Activated effector memory CD4-positive, alpha-beta T cell treated with Interleukin-2 at 50 U/mL for 16 hours (primary cell): ENCODE measurements at regions not wholly inside any gene's neighbourhood (a gene's known extent, or its start where the extent isn't known, plus 50 kb on each side); places are given as distances from the start of the nearest gene placed in this dataset.

Source experiments
- DNase-seq: peaks from one replicate; pipeline ENCODE4 v3.0.0-alpha.2; 2020

GRCh38 chr2:6704077-6704476 lies 161.6 kb downstream of the CMPK2 start:
- DNase-seq = no peak

GRCh38 chr2:6721395-6721794 lies 144.3 kb downstream of the CMPK2 start:
- no peak for DNase-seq

- DNase-seq = no peak
Observed at GRCh38 chr2:6722574-6722973, 143.1 kb downstream of the CMPK2 start.

DNA sequence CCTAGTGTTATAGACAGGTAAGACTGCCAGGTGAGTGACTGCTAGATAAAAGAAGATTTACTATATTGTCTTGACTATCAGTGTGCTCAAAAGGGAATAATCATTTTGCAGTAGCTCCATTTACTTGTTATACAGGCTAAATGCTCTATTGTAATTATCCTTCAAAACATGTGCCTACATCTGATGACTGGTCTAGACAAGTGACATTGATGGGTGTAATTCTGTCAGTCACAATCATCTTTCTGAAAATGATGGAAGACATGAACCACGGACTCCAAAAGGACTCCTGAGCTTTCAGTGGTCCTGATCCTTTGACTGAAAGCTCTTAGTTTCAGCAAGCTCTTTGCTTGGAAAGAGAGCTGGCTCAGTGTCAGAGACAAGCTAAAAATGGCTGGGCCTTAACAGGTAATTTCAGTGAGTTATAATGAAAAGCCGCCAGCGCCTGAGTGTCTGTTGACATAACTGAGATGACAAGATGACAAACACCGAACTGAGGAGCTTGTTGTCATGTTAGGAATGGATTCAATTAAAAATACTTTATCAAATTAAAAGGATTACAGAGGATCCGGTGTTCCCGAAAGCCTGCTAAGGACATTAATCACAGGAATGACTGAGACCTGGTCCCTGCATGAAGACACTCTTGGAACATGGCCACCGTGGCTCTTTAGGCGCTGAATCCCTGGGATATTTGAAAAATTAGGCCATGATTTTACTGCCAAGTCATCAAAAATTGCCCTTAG lies 141.7 kb downstream of the CMPK2 start:
- DNase-seq = no peak

- DNase-seq = no peak
Observed at GRCh38 chr2:6724605-6725140, 141.0 kb downstream of the CMPK2 start.

DNA sequence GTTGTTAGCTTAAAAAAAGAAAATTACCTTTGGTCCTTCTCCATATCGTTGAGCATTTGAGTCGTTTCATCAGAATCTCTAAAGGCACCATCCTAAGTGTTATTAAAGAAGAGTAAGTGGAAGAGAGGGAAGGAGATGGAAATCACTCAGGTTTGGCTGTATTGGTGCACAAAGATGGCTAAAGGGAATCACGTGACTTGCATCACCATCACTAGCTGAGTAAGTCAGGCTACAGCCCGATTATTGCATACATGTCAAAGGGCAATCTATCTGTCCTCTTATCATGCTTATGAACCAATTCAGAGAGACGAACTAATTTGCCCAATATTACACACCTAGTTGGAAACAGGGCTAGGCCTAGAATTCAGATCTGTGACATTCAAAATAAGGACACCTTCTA lies 137.6 kb downstream of the CMPK2 start:
- DNase-seq = no peak

DNA sequence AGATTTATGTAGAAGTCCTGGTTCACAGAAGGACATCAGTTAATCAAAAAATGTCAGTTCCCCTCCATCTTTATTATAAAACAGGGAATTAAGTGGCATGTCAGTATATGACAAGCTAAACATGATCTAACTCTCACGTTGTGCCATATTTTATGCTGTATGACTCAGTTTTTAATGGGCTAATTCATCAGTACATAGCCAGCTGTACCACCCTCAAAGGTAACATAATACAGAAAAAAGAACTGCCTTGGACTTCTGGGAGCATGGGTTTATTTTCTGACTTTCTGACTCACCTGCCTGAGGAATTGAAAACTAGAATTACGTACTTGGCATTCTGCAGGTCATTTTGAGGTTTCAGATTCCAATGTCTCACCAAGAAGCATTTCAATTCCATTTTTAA lies 135.7 kb downstream of the CMPK2 start:
- no peak for DNase-seq

- DNase-seq = no peak
Observed at GRCh38 chr2:6730649-6731532, 134.8 kb downstream of the CMPK2 start.

- DNase-seq = no peak
Observed at GRCh38 chr2:6739547-6739946, 126.2 kb downstream of the CMPK2 start.

GRCh38 chr2:6741229-6741628 lies 124.5 kb downstream of the CMPK2 start:
- DNase-seq = no peak

- no peak for DNase-seq
Observed at GRCh38 chr2:6744038-6744437, 121.7 kb downstream of the CMPK2 start.

DNA sequence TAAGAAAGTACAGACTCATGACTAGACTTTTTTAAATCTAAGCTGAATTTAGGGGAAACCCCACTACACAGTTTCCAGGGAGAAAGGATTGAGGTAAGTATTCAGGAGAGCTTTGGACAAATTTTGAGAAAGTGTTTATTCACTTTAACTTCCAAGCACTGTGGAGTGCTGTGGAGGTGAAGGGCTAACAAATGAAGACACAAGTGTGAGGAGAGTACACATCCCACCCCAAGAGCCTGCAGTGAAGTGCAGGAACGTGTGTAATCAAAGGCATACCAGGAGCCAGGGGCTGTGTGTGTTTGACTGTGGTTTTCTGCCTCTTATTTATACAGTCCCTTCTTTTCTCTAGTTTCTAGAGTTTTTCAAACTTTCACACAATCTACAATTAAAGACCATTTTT lies 118.3 kb downstream of the CMPK2 start:
- DNase-seq = no peak

DNA sequence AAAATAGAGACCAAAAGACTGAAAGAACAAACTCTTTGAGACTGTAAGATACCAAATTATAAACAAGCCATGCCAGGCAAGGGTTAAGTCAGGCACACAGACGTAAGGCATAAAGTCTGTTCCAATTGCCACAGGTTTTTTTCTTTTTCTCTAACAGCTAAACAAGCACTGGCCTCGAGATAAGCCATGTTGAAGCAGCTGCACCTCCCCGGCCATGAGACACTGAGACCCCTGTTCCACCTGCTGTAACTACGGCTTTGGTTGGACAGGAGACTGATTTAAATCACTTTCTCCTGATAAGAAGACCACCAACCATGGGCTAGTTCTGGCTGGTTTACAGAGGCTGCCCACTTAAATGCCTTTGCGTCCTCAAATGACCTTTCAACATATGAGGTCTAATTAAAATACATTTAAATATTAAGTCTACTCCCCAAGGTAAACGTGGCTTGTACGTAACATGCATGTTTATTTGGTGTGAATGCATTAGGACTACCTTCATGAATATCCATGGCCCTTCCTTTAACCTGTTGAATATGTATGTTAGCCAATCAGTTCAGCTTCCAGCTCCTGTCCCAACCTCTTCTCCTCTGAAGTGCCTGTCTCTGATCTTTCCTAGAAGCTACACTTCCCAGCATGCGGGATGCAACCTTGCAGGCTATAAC lies 117.2 kb downstream of the CMPK2 start:
- no peak for DNase-seq

- no peak for DNase-seq
Observed at GRCh38 chr2:6749962-6750361, 115.7 kb downstream of the CMPK2 start.

- DNase-seq = no peak
Observed at GRCh38 chr2:6750411-6751158, 115.1 kb downstream of the CMPK2 start.

DNA sequence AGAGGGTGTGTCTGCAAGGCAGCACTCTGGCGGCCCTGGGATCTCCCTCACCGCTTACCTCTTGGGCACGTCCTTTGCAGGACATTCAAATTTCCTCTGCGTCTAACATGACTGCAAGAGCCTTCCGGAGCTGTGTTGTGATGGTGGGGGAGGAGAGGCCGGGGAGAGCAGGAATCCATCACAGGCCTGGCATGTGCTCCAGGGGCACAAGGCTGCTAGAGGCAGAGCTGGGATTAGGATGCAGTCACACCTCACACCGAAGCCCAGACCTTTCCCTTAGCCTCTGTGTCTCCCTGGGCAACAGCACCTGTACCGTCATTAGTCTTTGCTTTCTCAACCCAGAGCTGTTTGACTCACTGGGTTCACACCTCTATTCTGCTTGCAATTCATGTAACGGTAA lies 111.3 kb downstream of the CMPK2 start:
- DNase-seq = no peak

DNA sequence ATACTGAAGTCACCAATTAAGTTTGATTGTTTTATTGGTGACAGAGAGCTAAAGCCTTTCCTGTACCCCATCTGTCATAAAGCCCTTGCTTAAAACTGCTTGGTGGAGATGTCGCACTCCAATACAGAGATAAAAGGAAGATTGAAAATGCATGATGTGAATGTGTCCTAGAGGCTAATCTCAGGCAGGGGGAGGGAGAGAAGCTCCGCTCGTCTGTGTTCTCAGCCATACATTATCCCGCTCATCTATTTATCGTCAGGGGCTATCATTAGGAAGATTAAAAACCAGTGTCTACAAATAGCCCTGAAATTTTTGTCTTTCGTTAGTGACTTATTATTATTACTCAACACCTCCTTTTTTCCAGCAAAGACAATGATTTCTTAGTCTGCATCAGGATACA lies 110.3 kb downstream of the CMPK2 start:
- no peak for DNase-seq

DNA sequence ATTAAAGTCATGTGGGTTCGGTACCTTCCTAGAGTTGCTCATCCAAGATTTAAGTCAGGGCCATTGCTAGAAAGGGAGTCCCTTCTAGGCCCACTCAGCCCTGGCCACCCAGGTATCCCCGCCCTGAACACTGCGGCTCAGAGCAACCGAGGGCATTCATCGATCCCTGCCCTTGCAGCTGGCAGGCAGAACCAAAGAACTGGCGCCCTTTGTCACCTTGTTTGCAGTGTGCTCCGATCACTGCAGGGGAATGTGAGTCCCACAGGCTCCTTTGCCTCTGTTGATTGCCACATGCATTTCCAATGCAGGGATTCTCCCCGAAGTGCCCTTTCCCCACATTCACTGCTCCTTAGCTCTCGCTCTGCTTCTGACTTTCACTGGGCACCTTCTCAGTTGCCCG lies 108.5 kb downstream of the CMPK2 start:
- DNase-seq = no peak

- no peak for DNase-seq
Observed at GRCh38 chr2:6759689-6760088, 106.0 kb downstream of the CMPK2 start.

DNA sequence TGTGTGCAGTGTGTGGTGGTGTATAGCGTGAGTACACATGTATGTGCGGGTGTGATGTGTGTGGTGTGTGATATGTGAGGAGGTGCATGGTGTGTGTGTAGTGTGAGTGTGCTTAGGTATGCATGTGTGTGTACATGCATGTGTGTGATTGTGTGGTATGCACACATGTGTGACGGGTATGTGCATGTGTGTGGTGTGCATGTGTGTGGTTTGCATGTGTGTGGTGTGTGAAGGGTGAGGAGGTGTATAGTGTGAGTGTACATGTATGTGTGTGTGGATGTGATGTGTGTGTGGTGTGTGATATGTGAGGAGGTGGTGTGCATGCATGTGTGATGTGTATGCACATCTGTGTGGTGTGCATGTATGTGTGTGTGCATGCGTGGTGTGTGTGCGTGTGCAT lies 105.6 kb downstream of the CMPK2 start:
- DNase-seq = no peak

DNA sequence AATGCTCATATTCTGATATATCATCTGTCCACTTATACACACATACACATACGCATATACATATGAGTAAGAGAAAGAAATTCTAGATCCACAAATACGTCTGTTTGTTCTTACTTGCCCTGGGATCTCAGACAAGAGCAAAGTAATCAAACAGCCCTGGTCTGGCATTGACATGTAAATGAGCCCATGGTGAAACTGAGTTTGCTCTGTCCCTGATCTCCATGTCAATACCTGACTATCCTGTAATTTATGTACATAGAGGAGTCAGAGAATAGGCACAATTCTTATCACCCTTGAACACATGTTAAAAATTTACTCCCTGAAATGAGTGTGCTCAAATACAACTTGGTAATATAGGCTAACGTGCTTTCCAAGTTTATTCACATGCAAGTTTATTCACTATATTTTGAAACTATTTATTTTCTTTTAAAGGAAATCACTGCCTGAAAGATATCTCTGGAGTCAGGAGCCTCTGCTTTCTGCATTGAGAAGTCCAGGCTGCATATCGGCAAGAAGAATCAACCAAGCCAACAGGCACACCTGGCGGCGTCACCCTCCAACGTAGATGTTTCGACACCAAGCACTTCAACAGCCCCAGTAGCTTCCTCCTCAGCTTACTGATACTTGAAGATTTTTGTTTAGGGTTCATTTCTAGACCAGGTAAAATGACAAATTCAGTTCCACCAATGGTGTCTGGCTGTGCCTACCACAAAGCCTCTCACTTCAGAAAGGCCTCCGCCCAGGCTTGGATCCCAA lies 100.6 kb downstream of the CMPK2 start:
- no peak for DNase-seq

DNA sequence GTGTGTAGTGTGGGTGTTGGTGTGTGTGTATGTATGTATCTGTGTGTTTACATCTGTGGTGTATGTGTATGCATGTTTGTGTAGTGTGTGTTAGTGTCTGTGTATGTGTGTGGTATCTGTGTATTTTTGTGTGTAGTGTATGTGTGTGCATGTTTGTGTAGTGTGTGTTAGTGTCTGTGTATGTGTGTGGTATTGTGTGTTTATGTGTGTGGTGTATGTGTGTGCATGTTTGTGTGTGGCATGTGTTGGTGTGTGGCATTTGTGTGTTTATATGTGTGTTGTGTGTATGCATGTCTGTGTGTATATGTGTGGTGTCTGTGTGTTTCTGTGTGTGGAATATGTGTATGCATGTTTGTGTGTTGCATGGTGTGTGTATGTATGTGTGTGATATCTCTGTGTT lies 96.4 kb downstream of the CMPK2 start:
- DNase-seq = no peak
